Fibroblast of the aortic adventitia (primary cell): ENCODE measurements at regions not wholly inside any gene's neighbourhood (a gene's known extent, or its start where the extent isn't known, plus 50 kb on each side); places are given as distances from the start of the nearest gene placed in this dataset.

Experiments
- DNase-seq: peaks from one replicate; pipeline ENCODE4 v3.0.0-alpha.2; 2010; ENCODE audit warnings: low read depth
- H3K4me3 ChIP-seq: 2 replicates; pipeline ENCODE4 v1.5.1; 2011; ENCODE audit warnings: low read depth, mild to moderate bottlenecking, control low read depth, low read length, moderate library complexity
- CTCF ChIP-seq: IDR thresholded peaks from 2 replicates; pipeline ENCODE4 v1.5.1; 2011; ENCODE audit warnings: mild to moderate bottlenecking, low read length, control low read depth, inconsistent platforms; ENCODE audit not compliant: insufficient read depth

GRCh38 chr15:58247855-58248842, 110.0 kb downstream of the AQP9 start:
- no peak overlapping the region for H3K4me3 ChIP-seq
- no peak for TF ChIP-seq CTCF
- DNase-seq = no peak

- no peak for DNase-seq
- no peak for TF ChIP-seq CTCF
These were observed 111.6 kb downstream of the AQP9 start for GRCh38 chr15:58249646-58250312.

GRCh38 chr15:58252586-58253323, 114.6 kb downstream of the AQP9 start:
- H3K4me3 ChIP-seq = no peak overlapping the region
- no peak for TF ChIP-seq CTCF
- no peak for DNase-seq

More at GRCh38 chr15:58249646-58250312, 111.6 kb downstream of the AQP9 start:
- no peak overlapping the region for H3K4me3 ChIP-seq

GRCh38 chr15:58257776-58258325, 119.7 kb downstream of the AQP9 start:
- H3K4me3 ChIP-seq = no peak overlapping the region
- TF ChIP-seq CTCF = no peak
- DNase-seq = no peak

- no peak overlapping the region for H3K4me3 ChIP-seq
- DNase-seq = no peak
- no peak for TF ChIP-seq CTCF
These were observed 120.5 kb downstream of the AQP9 start for GRCh38 chr15:58258501-58259292.
